MV-4-11 (cell line): ENCODE measurements at regions not wholly inside any gene's neighbourhood (a gene's known extent, or its start where the extent isn't known, plus 50 kb on each side); places are given as distances from the start of the nearest gene placed in this dataset.

Experiments
- DNase-seq: peaks from one replicate; lab custom pipeline; 2025; lab: John Stamatoyannopoulos, UW

GRCh38 chr3:147030274-147030673 lies 376.1 kb downstream of the ZIC4 start:
- no peak for DNase-seq

GRCh38 chr3:147015334-147015733 lies 391.0 kb downstream of the ZIC4 start:
- no peak for DNase-seq

GRCh38 chr3:147008886-147009285 lies 397.5 kb downstream of the ZIC4 start:
- no peak for DNase-seq

- DNase-seq, result no peak
These were observed 397.9 kb downstream of the ZIC4 start for GRCh38 chr3:147008458-147008857.

GRCh38 chr3:147007736-147008245 lies 398.6 kb downstream of the ZIC4 start:
- no peak for DNase-seq

GRCh38 chr3:147002721-147003120 lies 397.6 kb upstream of the PLSCR5 start:
- DNase-seq, result no peak

GRCh38 chr3:147000274-147000673 lies 395.1 kb upstream of the PLSCR5 start:
- DNase-seq, result no peak

- no peak for DNase-seq
These were observed 386.8 kb upstream of the PLSCR5 start for GRCh38 chr3:146991907-146992306.

GRCh38 chr3:146975476-146975875 lies 370.3 kb upstream of the PLSCR5 start:
- no peak for DNase-seq

GRCh38 chr3:146975032-146975431 lies 369.9 kb upstream of the PLSCR5 start:
- no peak for DNase-seq

GRCh38 chr3:146974001-146974400 lies 368.9 kb upstream of the PLSCR5 start:
- DNase-seq, result no peak

GRCh38 chr3:146972726-146973125 lies 367.6 kb upstream of the PLSCR5 start:
- no peak for DNase-seq

- no peak for DNase-seq
These were observed 365.1 kb upstream of the PLSCR5 start for GRCh38 chr3:146970236-146970635.

GRCh38 chr3:146969356-146969755 lies 364.2 kb upstream of the PLSCR5 start:
- no peak for DNase-seq

GRCh38 chr3:146968204-146968651 lies 363.1 kb upstream of the PLSCR5 start:
- DNase-seq, result no peak

GRCh38 chr3:146967783-146968182 lies 362.6 kb upstream of the PLSCR5 start:
- no peak for DNase-seq

- DNase-seq, result no peak
These were observed 361.0 kb upstream of the PLSCR5 start for GRCh38 chr3:146966124-146966523.

GRCh38 chr3:146953511-146953981 lies 348.4 kb upstream of the PLSCR5 start:
- no peak for DNase-seq

- no peak for DNase-seq
These were observed 343.8 kb upstream of the PLSCR5 start for GRCh38 chr3:146948985-146949384.

GRCh38 chr3:146948186-146948585 lies 343.0 kb upstream of the PLSCR5 start:
- no peak for DNase-seq

GRCh38 chr3:146929696-146930095 lies 324.6 kb upstream of the PLSCR5 start:
- DNase-seq, result no peak

- DNase-seq, result no peak
These were observed 323.4 kb upstream of the PLSCR5 start for GRCh38 chr3:146928421-146929059.

GRCh38 chr3:146921693-146922092 lies 316.5 kb upstream of the PLSCR5 start:
- DNase-seq, result no peak

- DNase-seq, result no peak
These were observed 309.3 kb upstream of the PLSCR5 start for GRCh38 chr3:146914409-146914808.
